GM12873 (cell line): ENCODE measurements at regions not wholly inside any gene's neighbourhood (a gene's known extent, or its start where the extent isn't known, plus 50 kb on each side); places are given as distances from the start of the nearest gene placed in this dataset.

Source experiments
- CTCF ChIP-seq: IDR thresholded peaks from 2 replicates; pipeline ENCODE4 v1.5.1; 2012; ENCODE audit warnings: low read depth, mild to moderate bottlenecking, moderate library complexity, low read length, control low read depth; ENCODE audit not compliant: insufficient read depth; ENCODE audit errors: missing control alignments

DNA sequence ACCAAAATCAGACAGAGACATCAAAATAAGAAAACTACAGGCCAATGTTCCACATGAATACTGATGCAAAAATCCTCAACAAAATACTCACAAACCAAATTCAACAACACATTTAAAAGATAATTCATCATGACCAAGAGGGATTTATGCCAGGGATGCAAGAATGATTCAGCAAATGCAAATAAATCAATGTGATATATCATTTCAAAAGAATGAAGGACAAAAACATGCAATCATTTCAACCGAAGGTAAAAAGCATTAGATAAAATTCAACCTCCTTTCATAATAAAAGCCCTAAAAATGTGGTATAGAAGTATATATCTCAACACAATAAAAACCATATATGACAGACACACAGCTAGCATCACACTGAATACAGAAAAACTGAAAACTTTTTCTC, 81.5 kb upstream of the LYPLAL1 start:
- TF ChIP-seq CTCF, result no peak

GRCh38 chr1:219099307-219099706, 74.4 kb upstream of the LYPLAL1 start:
- no peak for TF ChIP-seq CTCF

DNA sequence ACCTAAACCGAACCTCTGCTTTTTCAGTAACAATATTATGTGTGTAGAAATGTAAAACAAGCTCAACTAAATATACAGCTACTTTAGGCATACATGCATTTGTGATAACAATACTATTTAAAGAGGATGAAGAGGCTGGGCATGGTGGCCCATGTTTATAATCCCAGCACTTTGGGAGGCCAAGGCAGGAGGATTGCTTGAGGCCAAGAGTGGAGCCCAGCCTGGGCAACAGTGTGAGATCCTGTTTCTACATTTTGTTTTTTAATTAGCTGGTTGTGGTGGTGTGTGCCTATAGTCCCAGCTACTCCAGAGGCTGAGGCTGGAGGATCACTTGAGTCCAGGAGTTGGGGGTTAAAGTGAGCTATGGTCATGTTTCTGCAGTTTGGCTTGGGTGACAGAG, 73.6 kb upstream of the LYPLAL1 start:
- TF ChIP-seq CTCF, result no peak

- no peak for TF ChIP-seq CTCF
Observed at GRCh38 chr1:219105893-219106292, 67.8 kb upstream of the LYPLAL1 start.

DNA sequence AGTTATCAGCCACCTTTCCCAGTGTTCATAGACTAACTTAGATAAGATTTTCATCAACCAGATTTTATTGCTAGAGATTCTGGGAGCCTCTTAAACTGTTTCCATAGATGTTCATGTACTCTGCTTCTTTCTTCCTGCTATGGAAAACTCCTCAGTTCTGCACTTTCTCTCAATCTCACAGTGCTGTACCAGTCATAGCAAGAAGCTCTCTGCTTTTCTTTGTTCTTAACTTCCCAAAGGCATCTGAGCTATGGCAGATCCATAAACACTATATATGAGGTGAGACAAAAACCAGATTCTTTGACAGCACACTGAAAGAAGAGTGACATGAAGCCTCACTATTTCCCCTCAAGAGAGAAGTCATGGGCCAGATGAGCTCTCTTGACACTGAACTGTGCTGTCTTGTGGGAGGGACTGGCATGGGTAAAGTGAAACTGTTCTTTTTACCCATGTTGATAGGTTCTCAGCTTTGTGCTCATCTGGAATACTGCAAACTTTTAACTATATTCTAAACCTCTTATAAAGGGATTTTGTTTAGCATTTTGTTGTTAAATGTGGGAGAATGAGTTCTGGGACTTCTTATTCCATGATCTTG, 64.2 kb upstream of the LYPLAL1 start:
- no peak for TF ChIP-seq CTCF

- no peak for TF ChIP-seq CTCF
Observed at GRCh38 chr1:219113261-219113660, 60.4 kb upstream of the LYPLAL1 start.

- TF ChIP-seq CTCF, result no peak
Observed at GRCh38 chr1:219114014-219114413, 59.7 kb upstream of the LYPLAL1 start.
